Keratinocyte (primary cell): ENCODE measurements at regions not wholly inside any gene's neighbourhood (a gene's known extent, or its start where the extent isn't known, plus 50 kb on each side); places are given as distances from the start of the nearest gene placed in this dataset.

Experiments used
- DNase-seq: peaks from one replicate; pipeline ENCODE4 v3.0.0-alpha.2; 2011; ENCODE audit warnings: low read depth, missing footprints, low spot score
- FAIRE-seq: peaks from 2 replicates; lab custom pipeline; 2011; peaks lifted over from hg19 to GRCh38; lab: Jason Lieb, UNC
- H2AFZ ChIP-seq: 2 replicates; pipeline ENCODE4 v1.6.0; 2012; ENCODE audit warnings: low read length, control low read depth, inconsistent platforms; ENCODE audit not compliant: control insufficient read depth
- H3K27ac ChIP-seq: 2 replicates; pipeline ENCODE4 v1.5.1; 2011; ENCODE audit warnings: low read length; ENCODE audit not compliant: control insufficient read depth, insufficient read depth
- H3K27me3 ChIP-seq: 3 replicates; pipeline ENCODE4 v1.6.0; 2011; ENCODE audit warnings: low read length; ENCODE audit not compliant: control insufficient read depth, insufficient read depth; ENCODE audit errors: extremely low read depth
- H3K36me3 ChIP-seq, 2 experiments: 2 replicates in 1 of 2; 3 replicates in 1 of 2; pipeline ENCODE4 v1.5.1; 2011; ENCODE audit warnings: low read length in 2 of 2, mild to moderate bottlenecking in 1 of 2; ENCODE audit not compliant: control insufficient read depth in 2 of 2, insufficient read depth in 2 of 2; ENCODE audit errors: extremely low read depth in 1 of 2
- H3K4me1 ChIP-seq: 3 replicates; pipeline ENCODE4 v1.5.1; 2011; ENCODE audit warnings: low read length; ENCODE audit not compliant: control insufficient read depth, insufficient read depth; ENCODE audit errors: extremely low read depth
- H3K4me2 ChIP-seq: 3 replicates; pipeline ENCODE4 v1.6.0; 2011; ENCODE audit warnings: low read depth, low read length; ENCODE audit not compliant: control insufficient read depth, insufficient read depth; ENCODE audit errors: extremely low read depth
- H3K4me3 ChIP-seq, 3 experiments: fragments of 200-600 bp in 1 of 3; sonication (generic) in 1 of 3; 2 replicates in 2 of 3; 3 replicates in 1 of 3; pipeline ENCODE4 v1.5.1; 2011 to 2016; ENCODE audit warnings: low read length in 3 of 3, mild to moderate bottlenecking in 3 of 3, control low read depth in 2 of 3, inconsistent platforms in 1 of 3, low read depth in 1 of 3, mixed read lengths in 1 of 3, mixed run types in 1 of 3, moderate library complexity in 1 of 3; ENCODE audit not compliant: control insufficient read depth in 2 of 3, insufficient read depth in 2 of 3; ENCODE audit errors: extremely low read depth in 1 of 3
- H3K79me2 ChIP-seq: 2 replicates; pipeline ENCODE4 v1.6.0; 2012; ENCODE audit warnings: low read length; ENCODE audit not compliant: control insufficient read depth, insufficient read depth
- H3K9ac ChIP-seq: 3 replicates; pipeline ENCODE4 v1.6.0; 2011; ENCODE audit warnings: low read length; ENCODE audit not compliant: control insufficient read depth, insufficient read depth; ENCODE audit errors: extremely low read depth
- H3K9me1 ChIP-seq: 3 replicates; pipeline ENCODE4 v1.6.0; 2011; ENCODE audit warnings: low read length; ENCODE audit not compliant: control insufficient read depth, insufficient read depth; ENCODE audit errors: extremely low read depth
- H3K9me3 ChIP-seq: 2 replicates; pipeline ENCODE4 v1.5.1; 2012; ENCODE audit warnings: low read depth, low read length; ENCODE audit not compliant: control insufficient read depth
- H4K20me1 ChIP-seq: 3 replicates; pipeline ENCODE4 v1.6.0; 2011; ENCODE audit warnings: low read length; ENCODE audit not compliant: control insufficient read depth, insufficient read depth; ENCODE audit errors: extremely low read depth
- EZH2 ChIP-seq: IDR thresholded peaks from one replicate; pipeline ENCODE4 v1.6.1; 2012; ENCODE audit warnings: inconsistent platforms, mild to moderate bottlenecking, low read length, moderate library complexity
- dilution Hi-C: fragments of 300-500 bp; cut with MboI; formaldehyde crosslinking; loops from one replicate; pipeline ENCODE4 v1.7.0; 2020; ENCODE audit warnings: low sequenced_read_pairs; ENCODE audit not compliant: extremely low pct_ligation_motif_present
- TF ChIP-seq, protein P1 (sequence below), 3 experiments: IDR thresholded peaks in 1 of 3; conservative IDR thresholded peaks in 1 of 3; optimal IDR thresholded peaks in 1 of 3; 2 replicates in 2 of 3; 3 replicates in 1 of 3; pipeline versions ENCODE3 to v1.5.1; 2011; ENCODE audit warnings: low read length in 3 of 3, mild to moderate bottlenecking in 3 of 3, moderate library complexity in 2 of 3, control low read depth in 1 of 3, inconsistent platforms in 1 of 3; ENCODE audit not compliant: insufficient read depth in 2 of 3; ENCODE audit errors: extremely low read depth in 1 of 3

DNA sequence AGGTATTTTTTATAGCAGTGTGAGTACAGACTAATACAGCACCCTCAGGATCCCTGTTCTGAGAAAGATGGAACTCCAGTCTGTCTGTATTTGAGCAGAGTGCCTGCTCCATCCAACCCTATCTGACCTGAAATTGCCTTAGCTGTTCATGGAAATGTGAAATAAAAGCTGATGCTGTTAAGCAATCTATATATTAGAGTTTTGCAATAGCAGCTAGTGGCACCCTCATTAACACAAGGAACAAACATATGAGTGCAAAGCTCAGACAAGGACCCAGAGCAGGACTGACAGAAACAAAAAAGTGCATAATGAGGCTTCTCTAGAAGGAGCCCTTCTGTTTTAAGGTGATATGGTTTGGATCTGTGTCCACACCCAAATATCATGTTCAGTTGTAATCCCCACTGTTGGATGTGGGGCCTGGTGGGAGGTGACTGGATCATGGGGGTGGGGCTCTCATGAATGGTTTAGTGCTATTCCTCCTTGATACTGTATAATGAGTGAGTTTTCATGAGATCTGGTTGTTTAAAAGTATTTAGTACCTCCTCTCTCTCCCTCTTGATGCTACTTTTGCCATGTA lies 272.9 kb upstream of the KLF3 start:
- H3K4me2 ChIP-seq = no peak overlapping the region
- no peak overlapping the region for H3K27ac ChIP-seq
- H3K9me1 ChIP-seq = no peaks in the 10 kb centered on the region
- dilution Hi-C loops = no loop called here
- H3K4me3 ChIP-seq = no peak overlapping the region
- no peaks in the 10 kb centered on the region for H4K20me1 ChIP-seq
- H3K9ac ChIP-seq = no peak overlapping the region
- no peaks in the 10 kb centered on the region for H3K79me2 ChIP-seq
- no peaks in the 10 kb centered on the region for H3K27me3 ChIP-seq
- DNase-seq = no peak
- no peak for TF ChIP-seq EZH2
- TF ChIP-seq, protein P1, sequence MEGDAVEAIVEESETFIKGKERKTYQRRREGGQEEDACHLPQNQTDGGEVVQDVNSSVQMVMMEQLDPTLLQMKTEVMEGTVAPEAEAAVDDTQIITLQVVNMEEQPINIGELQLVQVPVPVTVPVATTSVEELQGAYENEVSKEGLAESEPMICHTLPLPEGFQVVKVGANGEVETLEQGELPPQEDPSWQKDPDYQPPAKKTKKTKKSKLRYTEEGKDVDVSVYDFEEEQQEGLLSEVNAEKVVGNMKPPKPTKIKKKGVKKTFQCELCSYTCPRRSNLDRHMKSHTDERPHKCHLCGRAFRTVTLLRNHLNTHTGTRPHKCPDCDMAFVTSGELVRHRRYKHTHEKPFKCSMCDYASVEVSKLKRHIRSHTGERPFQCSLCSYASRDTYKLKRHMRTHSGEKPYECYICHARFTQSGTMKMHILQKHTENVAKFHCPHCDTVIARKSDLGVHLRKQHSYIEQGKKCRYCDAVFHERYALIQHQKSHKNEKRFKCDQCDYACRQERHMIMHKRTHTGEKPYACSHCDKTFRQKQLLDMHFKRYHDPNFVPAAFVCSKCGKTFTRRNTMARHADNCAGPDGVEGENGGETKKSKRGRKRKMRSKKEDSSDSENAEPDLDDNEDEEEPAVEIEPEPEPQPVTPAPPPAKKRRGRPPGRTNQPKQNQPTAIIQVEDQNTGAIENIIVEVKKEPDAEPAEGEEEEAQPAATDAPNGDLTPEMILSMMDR (optimal IDR thresholded peaks at IDR 0.05 in 1 of 3, IDR thresholded peaks at IDR 0.05 in 1 of 3, conservative IDR thresholded peaks at IDR 0.05 in 1 of 3; ENCODE audit: extremely low read depth in 1 of 3, insufficient read depth in 2 of 3, low read length in 3 of 3) = no peak
- H3K9me3 ChIP-seq = peaks cover 6% of the 10 kb centered on the region
- H2AFZ ChIP-seq = no peak overlapping the region
- H3K36me3 ChIP-seq = no peaks in the 10 kb centered on the region
- FAIRE-seq = no peak
- H3K4me1 ChIP-seq = peaks cover 5% of the 10 kb centered on the region

DNA sequence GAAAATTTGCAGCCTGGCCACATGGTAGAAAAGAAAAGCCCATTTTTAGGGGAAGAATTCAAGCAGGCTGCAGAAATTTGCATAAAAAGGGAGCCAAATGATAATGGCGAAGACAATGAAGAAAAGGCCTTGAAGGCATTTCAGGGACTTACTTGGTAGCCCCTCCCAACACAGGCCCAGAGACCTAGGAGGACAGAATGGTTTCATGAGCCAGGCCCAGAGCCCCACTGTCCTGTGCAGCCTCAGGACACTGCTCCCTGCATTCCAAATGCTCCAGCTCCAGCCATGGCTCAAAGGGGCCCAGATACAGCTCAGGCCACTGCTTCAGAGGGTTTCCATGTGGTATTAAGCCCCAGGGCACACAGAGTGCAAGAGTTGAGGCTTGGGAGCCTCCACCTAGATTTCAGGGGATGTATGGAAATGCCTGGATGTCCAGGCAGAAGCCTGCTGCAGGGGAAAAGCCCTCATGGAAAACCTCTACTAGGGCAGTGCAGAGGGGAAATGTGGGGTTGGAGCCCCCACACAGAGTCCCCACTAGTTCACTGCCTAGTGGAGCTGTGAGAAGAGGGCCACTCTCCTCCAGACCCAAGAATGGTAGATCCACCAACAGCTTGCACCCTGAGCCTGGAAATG lies 271.7 kb upstream of the KLF3 start:
- H3K4me1 ChIP-seq = peaks cover 5% of the 10 kb centered on the region
- no peaks in the 10 kb centered on the region for H3K27me3 ChIP-seq
- no peak overlapping the region for H3K27ac ChIP-seq
- dilution Hi-C loops = no loop called here
- no peaks in the 10 kb centered on the region for H3K9me1 ChIP-seq
- FAIRE-seq = no peak
- no peaks in the 10 kb centered on the region for H4K20me1 ChIP-seq
- H3K4me3 ChIP-seq = no peak overlapping the region
- peaks cover 6% of the 10 kb centered on the region for H3K9me3 ChIP-seq
- DNase-seq = no peak
- TF ChIP-seq, protein P1 (optimal IDR thresholded peaks at IDR 0.05 in 1 of 3, IDR thresholded peaks at IDR 0.05 in 1 of 3, conservative IDR thresholded peaks at IDR 0.05 in 1 of 3; ENCODE audit: extremely low read depth in 1 of 3, insufficient read depth in 2 of 3, low read length in 3 of 3) = no peak
- no peak for TF ChIP-seq EZH2
- H3K79me2 ChIP-seq = no peaks in the 10 kb centered on the region
- H3K4me2 ChIP-seq = no peak overlapping the region
- no peaks in the 10 kb centered on the region for H3K36me3 ChIP-seq
- no peak overlapping the region for H3K9ac ChIP-seq
- H2AFZ ChIP-seq = no peak overlapping the region
